GM19372 (cell line): ENCODE measurements at regions not wholly inside any gene's neighbourhood (a gene's known extent, or its start where the extent isn't known, plus 50 kb on each side); places are given as distances from the start of the nearest gene placed in this dataset.
"Not testable (repeated sequence)": the region's sequence is repeated elsewhere in the genome, so short reads cannot be mapped to it uniquely, and the experiment has no call there.

Source experiments
- ATAC-seq: cut with Tn5 transposase; IDR thresholded peaks from one replicate; pipeline ENCODE4 v1.9.1; 2021; ENCODE audit warnings: mild to moderate bottlenecking, low read depth, moderate library complexity; ENCODE audit not compliant: unreplicated experiment

- not testable (repeated sequence) for ATAC-seq
Measured at GRCh38 chr21:5101749-5102148, 5419.6 kb upstream of the TPTE start.

DNA sequence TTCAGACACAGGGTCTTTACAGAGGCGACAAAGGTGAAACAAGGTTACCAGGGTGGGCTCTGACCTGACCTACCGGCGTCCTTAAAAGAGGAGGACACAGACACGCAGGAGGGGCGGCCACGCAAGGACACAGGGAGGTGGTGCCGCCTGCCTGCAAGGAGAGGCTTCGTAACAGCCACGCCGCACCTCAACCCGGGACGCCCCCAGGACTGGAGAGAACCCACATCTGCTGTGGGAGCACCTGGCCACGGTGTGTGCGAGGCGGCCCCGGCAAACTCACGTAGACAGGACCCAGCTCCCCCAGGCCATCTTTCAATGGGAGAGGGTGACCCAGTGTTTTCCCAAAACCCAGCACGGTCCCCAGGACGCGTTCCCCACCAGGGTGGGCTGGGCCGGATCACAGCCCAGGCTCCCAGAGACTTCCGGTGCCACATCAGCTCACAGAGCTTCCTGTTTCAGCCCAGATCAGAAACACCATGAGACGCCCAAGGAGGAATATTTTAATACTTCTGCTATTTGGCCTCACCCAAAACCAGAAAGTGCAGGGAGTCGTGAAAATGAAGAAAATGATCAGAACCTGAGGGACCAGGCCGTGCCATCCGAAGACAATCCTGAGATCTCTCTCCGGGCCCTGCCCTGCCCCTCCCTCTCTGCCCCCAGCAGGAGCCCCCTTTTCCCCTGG, 5417.4 kb upstream of the TPTE start:
- not testable (repeated sequence) for ATAC-seq

DNA sequence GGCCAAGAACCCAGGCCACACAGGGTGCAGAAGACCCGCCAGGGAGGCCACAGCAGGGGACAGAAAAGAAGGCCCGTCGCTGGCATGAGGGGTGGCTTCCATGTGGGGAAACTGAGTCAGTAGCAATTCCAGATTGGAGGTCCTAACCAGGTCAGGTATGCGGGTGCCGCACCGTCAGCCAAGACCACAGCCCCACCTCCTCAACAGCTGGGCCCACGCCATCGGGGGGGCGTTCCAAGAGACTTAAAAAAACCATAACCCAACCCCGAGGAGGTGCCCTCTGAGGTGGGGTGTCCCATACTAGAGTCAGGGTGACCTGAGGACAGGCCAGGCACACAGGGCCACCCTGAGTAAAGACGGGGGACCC, 5416.8 kb upstream of the TPTE start:
- ATAC-seq, result not testable (repeated sequence)

GRCh38 chr21:5105939-5106708, 5415.3 kb upstream of the TPTE start:
- ATAC-seq, result not testable (repeated sequence)

DNA sequence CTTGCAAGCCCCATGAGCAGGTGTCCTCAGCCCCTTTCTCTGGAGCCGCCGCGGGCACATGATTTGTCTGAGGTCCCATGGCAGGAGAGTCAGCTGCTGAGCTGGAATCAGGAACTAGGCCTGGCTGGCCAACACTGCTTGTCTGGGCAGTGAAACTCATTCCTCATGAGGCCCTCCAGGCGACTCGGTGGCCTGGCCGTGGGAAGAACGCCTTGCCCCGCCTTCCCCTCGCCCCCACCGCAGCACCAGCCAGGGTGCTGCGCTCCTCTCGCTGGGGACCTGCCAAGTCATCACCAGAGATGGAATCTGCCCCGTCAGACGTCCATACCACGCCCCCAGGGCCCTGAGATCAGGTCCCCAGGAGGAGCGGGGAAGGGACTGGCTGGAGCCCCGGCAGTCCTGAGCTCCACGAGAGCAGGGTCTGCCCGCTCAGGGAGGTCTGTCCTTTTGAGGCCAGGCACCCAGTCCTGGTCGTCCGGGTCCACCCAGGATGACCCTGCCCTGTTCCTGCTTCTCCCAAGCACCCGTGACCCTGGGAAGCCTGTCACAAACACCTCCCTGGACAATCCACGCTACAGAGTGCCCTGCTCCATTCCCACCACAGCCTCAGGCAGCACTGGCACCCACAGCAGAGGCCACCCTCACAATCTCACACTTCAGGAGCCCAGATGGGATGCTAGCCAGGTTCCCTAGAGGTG, 5414.5 kb upstream of the TPTE start:
- ATAC-seq, result not testable (repeated sequence)

DNA sequence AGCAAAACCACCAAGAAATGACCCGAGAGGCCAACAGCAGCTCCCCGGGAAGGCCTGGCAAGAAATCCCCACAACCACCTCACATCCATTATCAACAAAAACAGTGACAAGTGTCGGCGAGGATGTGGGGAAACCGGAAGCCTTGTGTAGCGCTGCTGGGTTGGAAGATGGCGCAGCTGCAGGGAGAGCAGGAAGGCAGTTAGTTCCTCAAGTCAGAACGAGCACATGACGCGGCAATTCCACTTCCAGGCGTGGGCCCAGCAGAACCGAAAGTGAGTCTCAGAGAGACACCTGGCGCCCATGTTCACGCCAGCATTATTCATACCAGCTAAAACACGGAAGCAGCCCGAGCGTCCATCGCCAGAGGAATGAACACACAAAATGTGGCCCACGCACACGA, 5413.7 kb upstream of the TPTE start:
- not testable (repeated sequence) for ATAC-seq

DNA sequence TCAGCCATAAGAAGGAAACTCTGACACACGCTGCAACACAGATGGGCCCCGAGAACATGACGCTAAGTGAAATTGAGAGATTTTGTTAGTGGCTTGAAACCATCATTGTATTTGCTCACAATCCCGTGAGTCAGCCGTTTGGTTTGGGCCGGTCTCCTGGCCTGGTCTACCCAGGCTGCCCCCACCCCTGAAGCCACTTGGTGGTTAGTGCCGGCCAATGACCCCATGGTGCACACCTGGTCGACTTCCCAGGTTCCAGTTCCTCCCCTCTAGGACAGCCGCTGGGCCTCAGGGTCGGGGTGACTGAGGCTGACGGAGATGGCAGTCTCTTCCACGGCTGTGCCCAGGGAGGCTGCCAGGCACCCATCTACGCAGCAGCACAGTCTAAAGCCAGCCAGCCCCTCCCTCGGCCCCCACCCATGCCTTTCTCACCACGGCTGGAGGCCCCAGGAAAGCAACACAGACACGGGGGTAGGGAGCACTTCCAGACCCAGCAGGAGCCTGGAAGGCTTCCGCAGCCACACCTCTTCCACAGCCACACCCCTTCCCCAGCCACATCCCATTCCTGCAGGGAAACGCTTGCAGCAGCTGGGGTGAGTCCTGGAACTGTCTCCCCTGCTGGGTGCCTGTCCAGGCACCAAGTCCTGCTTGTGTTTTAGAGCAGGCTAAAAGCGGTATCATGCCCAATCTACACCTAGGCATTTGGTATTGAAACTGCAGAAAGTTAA, 5413.2 kb upstream of the TPTE start:
- ATAC-seq, result not testable (repeated sequence)

- not testable (repeated sequence) for ATAC-seq
Measured at GRCh38 chr21:5111197-5111596, 5410.2 kb upstream of the TPTE start.

- not testable (repeated sequence) for ATAC-seq
Measured at GRCh38 chr21:5113092-5113491, 5408.3 kb upstream of the TPTE start.

- not testable (repeated sequence) for ATAC-seq
Measured at GRCh38 chr21:5114468-5114867, 5406.9 kb upstream of the TPTE start.

DNA sequence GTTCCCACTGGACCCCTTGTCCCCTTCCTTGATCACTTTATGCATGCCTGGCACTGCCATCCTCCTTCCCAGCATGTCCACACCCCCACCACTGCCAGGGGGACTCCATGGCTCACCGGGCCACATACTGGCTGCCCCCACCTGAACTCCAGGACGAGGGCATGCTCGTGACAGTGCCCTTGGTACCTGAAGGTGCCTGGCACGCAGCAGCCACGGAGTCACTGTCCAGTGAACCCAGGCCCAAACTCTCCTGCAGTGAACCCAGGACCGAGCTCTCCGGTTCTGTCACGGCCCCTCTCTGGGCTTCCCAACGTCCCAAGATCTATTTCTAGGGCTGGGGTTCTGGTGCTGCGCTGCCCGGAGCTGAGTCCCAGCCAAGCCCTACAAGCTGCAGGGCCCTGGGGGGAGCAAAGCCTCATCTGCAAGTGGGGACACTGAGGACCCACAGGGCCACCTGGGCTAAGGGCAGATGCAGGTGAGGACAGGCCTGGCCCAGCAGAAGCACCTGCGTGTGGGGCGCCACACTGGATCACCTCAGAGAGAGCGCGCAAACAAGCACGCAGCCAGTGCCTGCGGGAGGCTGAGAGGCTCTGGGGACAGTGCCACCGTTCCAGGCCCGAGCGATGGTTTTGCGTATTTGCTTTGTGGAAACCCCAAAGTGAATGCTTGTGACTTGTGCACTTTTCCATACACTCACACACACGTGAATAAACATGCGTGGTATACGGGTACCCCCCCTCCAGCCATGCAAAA, 5406.3 kb upstream of the TPTE start:
- ATAC-seq, result not testable (repeated sequence)

- ATAC-seq, result not testable (repeated sequence)
Measured at GRCh38 chr21:5115646-5116343, 5405.6 kb upstream of the TPTE start.

- ATAC-seq, result not testable (repeated sequence)
Measured at GRCh38 chr21:5116344-5117123, 5404.8 kb upstream of the TPTE start.

DNA sequence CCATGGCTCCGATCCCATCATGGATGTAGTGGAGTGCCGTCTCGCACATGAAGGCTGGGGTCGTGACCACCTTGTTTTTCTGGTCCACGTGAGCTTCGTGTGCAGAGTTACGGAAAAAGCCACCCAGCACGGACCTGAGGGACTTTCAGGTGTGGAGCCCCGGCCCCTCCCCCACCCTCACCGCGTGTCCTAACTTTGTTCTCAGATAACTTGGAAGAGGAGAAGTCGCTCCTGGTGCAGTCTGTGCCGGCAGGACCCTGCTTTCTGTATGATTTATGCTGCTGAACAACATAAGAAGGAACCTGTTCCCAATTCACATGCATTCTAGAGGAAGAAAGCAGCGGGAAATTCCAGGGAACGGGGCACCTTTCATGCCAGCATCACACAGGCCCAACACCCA, 5404.2 kb upstream of the TPTE start:
- ATAC-seq, result not testable (repeated sequence)

- not testable (repeated sequence) for ATAC-seq
Measured at GRCh38 chr21:5117666-5118295, 5403.6 kb upstream of the TPTE start.

DNA sequence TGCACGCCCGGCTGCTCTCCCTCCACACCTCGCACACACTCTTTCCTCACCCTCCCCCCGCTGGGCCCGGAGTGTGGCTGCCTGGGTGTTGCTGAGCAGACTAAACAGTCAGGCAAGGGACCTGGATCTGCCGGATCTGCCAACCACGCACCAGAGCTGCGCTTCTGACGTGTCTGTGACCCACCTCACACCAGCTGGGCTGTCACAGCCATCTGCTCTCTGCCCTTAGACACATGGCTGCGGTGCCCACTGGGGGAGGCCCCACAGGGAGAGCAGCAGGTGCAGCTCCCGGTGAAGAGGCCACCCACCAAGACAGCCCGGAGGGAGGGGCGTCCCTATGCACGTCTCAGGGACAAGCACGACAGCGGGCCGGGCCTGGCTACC, 5403.1 kb upstream of the TPTE start:
- ATAC-seq, result not testable (repeated sequence)

DNA sequence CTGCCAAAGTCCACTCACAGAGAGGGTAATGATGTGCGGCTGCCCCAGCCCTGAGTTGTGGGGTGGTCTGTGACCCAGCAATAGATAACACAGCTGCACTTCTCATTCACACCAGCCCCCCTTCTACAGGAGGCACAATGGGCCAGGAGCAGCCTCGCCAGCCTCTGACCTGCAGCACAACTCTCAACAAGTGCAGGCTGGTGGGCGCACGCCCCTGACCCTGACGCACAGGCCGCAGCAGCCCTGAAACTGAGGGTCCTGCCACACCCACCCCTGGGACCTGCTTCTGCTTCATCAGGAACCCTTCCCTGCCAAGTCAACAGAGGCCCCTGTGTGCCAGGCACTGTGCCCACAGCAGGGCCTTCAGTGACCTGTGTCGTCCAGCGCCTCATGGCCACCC, 5402.2 kb upstream of the TPTE start:
- not testable (repeated sequence) for ATAC-seq

GRCh38 chr21:5121399-5121798, 5400.0 kb upstream of the TPTE start:
- not testable (repeated sequence) for ATAC-seq
